Neural progenitor cell (in vitro differentiated cells): ENCODE measurements at regions not wholly inside any gene's neighbourhood (a gene's known extent, or its start where the extent isn't known, plus 50 kb on each side); places are given as distances from the start of the nearest gene placed in this dataset.

Experiments used
- CTCF ChIP-seq: fragments of 200-600 bp; sonication (generic); IDR thresholded peaks from 2 replicates; pipeline ENCODE4 v1.5.1; 2017; ENCODE audit warnings: antibody characterized with exemption, mild to moderate bottlenecking
- EZH2phosphoT487 ChIP-seq: fragments of 200-600 bp; sonication (generic); IDR thresholded peaks from 2 replicates; pipeline ENCODE4 v1.6.1; 2017; ENCODE audit warnings: antibody characterized with exemption

GRCh38 chr4:45283352-45283751 lies 557.0 kb upstream of the GNPDA2 start:
- TF ChIP-seq CTCF = no peak
- TF ChIP-seq EZH2phosphoT487 = no peak
